ENCODE measurements at regions not wholly inside any gene's neighbourhood (a gene's known extent, or its start where the extent isn't known, plus 50 kb on each side); places are given as distances from the start of the nearest gene placed in this dataset.
"Not testable (repeated sequence)": the region's sequence is repeated elsewhere in the genome, so short reads cannot be mapped to it uniquely, and the experiment has no call there.

DNA sequence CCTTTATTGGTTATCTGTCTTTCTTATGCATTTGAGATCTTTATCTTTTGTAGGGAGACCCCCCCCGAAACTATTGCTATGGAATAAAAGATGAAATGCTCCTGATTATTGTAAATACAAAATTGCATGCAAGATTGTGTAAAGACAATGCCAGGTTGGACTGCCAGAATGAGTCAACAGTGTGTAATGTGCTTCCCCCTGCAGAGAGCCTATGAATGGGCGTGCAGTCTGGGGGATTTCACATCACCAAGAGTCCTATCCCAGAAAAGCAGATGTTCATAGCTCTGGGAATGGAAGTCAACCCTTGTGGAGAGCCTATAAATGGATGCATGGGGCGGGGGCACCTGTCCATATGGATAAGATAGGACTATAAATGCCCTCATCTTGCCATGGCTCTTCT lies 584.3 kb downstream of the NSUN3 start:
- TF ChIP-seq, protein P1, sequence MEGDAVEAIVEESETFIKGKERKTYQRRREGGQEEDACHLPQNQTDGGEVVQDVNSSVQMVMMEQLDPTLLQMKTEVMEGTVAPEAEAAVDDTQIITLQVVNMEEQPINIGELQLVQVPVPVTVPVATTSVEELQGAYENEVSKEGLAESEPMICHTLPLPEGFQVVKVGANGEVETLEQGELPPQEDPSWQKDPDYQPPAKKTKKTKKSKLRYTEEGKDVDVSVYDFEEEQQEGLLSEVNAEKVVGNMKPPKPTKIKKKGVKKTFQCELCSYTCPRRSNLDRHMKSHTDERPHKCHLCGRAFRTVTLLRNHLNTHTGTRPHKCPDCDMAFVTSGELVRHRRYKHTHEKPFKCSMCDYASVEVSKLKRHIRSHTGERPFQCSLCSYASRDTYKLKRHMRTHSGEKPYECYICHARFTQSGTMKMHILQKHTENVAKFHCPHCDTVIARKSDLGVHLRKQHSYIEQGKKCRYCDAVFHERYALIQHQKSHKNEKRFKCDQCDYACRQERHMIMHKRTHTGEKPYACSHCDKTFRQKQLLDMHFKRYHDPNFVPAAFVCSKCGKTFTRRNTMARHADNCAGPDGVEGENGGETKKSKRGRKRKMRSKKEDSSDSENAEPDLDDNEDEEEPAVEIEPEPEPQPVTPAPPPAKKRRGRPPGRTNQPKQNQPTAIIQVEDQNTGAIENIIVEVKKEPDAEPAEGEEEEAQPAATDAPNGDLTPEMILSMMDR (IDR thresholded peaks at IDR 0.05) = no peak
- TF ChIP-seq EZH2 (IDR thresholded peaks at IDR 0.05; ENCODE audit: borderline replicate concordance, insufficient read depth, low read depth, low read length, poor library complexity, severe bottlenecking) = no peak
- Histone ChIP-seq H3K4me2 (replicated peaks; ENCODE audit: low read depth, low read length, poor library complexity, severe bottlenecking) (no peak overlapping the region), H4K20me1 (ENCODE audit: control insufficient read depth, insufficient read depth, low read length, poor library complexity, severe bottlenecking) (no peaks in the 10 kb centered on the region), H3K27ac (ENCODE audit: low read length in 2 of 2) (no peak overlapping the region), H3K4me1 (ENCODE audit: control insufficient read depth in 2 of 2, insufficient read depth in 2 of 2, low read length in 2 of 2) (no peaks in the 10 kb centered on the region), H3K9me3 (ENCODE audit: control extremely low read depth in 1 of 3, control insufficient read depth in 2 of 3, insufficient read depth in 1 of 3, low read length in 2 of 3) (peaks cover 0 to 10% (median 2%) of the 10 kb centered on the region in 3 donors), H3K79me2 (ENCODE audit: control insufficient read depth, insufficient read depth, low read length) (no peaks in the 10 kb centered on the region), H2AFZ (ENCODE audit: insufficient read depth, low read depth, low read length, poor library complexity, severe bottlenecking) (no peak overlapping the region), H3K9ac (ENCODE audit: low read length) (no peak overlapping the region), H3K4me3 (ENCODE audit: control extremely low read depth in 1 of 5, extremely low read depth in 1 of 5, insufficient read depth in 1 of 5, low read depth in 2 of 5, low read length in 4 of 5) (no peak overlapping the region), H3K36me3 (replicated peaks in 1 of 2; ENCODE audit: control extremely low read depth in 1 of 2, control insufficient read depth in 1 of 2, extremely low read depth in 1 of 2, insufficient read depth in 2 of 2, low read length in 1 of 2) (no peaks in the 10 kb centered on the region), H3K27me3 (replicated peaks in 1 of 4; ENCODE audit: control extremely low read depth in 1 of 4, control insufficient read depth in 3 of 4, insufficient read depth in 4 of 4, low read length in 3 of 4) (no peaks in the 10 kb centered on the region)
- ChIA-PET CTCF (no interaction called here), POLR2A (no interaction called here)
- intact Hi-C loops (cut with micrococcal nuclease) = no loop called here
- 43% methylated on average over 1 of the region's 3 CpGs for WGBS (ENCODE audit: insufficient coverage)
- H3K9me3 Mint-ChIP-seq (ENCODE audit: insufficient read depth) = peaks cover 7% of the 10 kb centered on the region
- ATAC-seq (ENCODE audit: low read depth) = no peak
- no peak overlapping the region for H3K27ac Mint-ChIP-seq
- no peak for DNase-seq
- H3K4me1 Mint-ChIP-seq = no peaks in the 10 kb centered on the region
- H3K27me3 Mint-ChIP-seq = no peaks in the 10 kb centered on the region
- H3K4me3 Mint-ChIP-seq = no peak overlapping the region

DNA sequence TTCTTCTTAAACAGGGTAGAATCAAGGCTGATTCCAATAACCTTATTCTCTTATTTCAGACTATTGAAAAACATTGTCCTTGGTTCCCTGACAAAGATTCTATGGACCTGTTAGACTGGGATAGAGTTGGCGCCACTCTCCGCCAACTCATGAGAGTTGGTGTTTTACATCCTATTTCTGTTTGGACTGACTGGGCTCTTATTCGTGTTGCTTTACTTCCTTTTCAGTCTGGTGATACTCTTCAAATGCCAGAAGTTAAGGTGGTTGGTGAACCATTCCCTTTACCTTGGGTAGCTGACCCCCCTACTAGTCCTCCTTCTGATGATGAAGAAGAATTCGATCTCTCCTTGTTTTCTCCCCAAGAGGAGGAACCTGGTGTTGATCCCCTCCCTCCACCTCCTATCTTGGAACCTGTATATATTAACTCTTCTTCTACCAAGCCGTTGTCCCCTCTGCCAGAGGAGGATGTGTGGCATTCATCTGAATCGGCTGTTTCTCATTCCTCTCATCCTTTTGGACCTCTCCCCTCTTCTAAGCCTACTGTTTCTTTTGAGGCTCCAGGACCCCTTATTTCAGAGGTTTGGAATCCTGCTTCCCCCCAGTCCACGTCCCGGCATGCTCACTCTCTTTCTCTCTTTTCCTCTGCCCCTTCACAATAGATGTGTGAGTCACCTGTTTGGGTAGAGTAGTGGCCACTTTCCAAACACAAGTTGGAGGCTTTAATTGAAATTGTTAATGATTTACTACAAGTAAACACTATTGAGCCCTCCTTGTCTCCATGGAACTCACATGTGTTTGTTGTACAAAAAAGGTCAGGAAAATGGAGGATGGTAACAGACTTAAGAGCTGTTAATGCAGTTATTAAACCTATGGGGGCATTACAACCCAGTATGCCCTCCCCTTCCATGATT lies 585.7 kb downstream of the NSUN3 start:
- H2AFZ ChIP-seq (ENCODE audit: insufficient read depth, low read depth, low read length, poor library complexity, severe bottlenecking); intact Hi-C loops (cut with micrococcal nuclease); CTCF ChIA-PET; DNase-seq; H3K36me3 ChIP-seq (replicated peaks in 1 of 2; ENCODE audit: control extremely low read depth in 1 of 2, control insufficient read depth in 1 of 2, extremely low read depth in 1 of 2, insufficient read depth in 2 of 2, low read length in 1 of 2); H4K20me1 ChIP-seq (ENCODE audit: control insufficient read depth, insufficient read depth, low read length, poor library complexity, severe bottlenecking); H3K9me3 ChIP-seq (ENCODE audit: control extremely low read depth in 1 of 3, control insufficient read depth in 2 of 3, insufficient read depth in 1 of 3, low read length in 2 of 3); H3K9me3 Mint-ChIP-seq (ENCODE audit: insufficient read depth); H3K4me1 Mint-ChIP-seq; H3K27me3 Mint-ChIP-seq; H3K4me3 ChIP-seq (ENCODE audit: control extremely low read depth in 1 of 5, extremely low read depth in 1 of 5, insufficient read depth in 1 of 5, low read depth in 2 of 5, low read length in 4 of 5); H3K27me3 ChIP-seq (replicated peaks in 1 of 4; ENCODE audit: control extremely low read depth in 1 of 4, control insufficient read depth in 3 of 4, insufficient read depth in 4 of 4, low read length in 3 of 4); H3K79me2 ChIP-seq (ENCODE audit: control insufficient read depth, insufficient read depth, low read length); H3K27ac Mint-ChIP-seq; ATAC-seq (ENCODE audit: low read depth); H3K4me3 Mint-ChIP-seq; H3K4me1 ChIP-seq (ENCODE audit: control insufficient read depth in 2 of 2, insufficient read depth in 2 of 2, low read length in 2 of 2); H3K4me2 ChIP-seq (replicated peaks; ENCODE audit: low read depth, low read length, poor library complexity, severe bottlenecking); H3K27ac ChIP-seq (ENCODE audit: low read length in 2 of 2); POLR2A ChIA-PET; H3K9ac ChIP-seq (ENCODE audit: low read length): not testable (repeated sequence)
- WGBS (ENCODE audit: insufficient coverage) = 79% methylated on average over 3 of the region's 8 CpGs

All from B cell (primary cell).